HG02852 (cell line): ENCODE measurements at regions not wholly inside any gene's neighbourhood (a gene's known extent, or its start where the extent isn't known, plus 50 kb on each side); places are given as distances from the start of the nearest gene placed in this dataset.

Source experiments
- ATAC-seq: cut with Tn5 transposase; IDR thresholded peaks from one replicate; pipeline ENCODE4 v1.9.1; 2021; ENCODE audit warnings: mild to moderate bottlenecking, moderate library complexity; ENCODE audit not compliant: unreplicated experiment

- ATAC-seq, result no peak
Measured at GRCh38 chr3:79928687-79929408, 161.1 kb upstream of the ROBO1 start.

GRCh38 chr3:79926522-79926921 is 158.7 kb upstream of the ROBO1 start:
- ATAC-seq, result no peak

- ATAC-seq, result no peak
Measured at GRCh38 chr3:79922633-79923032, 154.8 kb upstream of the ROBO1 start.

- no peak for ATAC-seq
Measured at GRCh38 chr3:79917561-79917960, 149.8 kb upstream of the ROBO1 start.

- no peak for ATAC-seq
Measured at GRCh38 chr3:79910337-79910736, 142.5 kb upstream of the ROBO1 start.

- ATAC-seq, result no peak
Measured at GRCh38 chr3:79906106-79906505, 138.3 kb upstream of the ROBO1 start.

GRCh38 chr3:79902151-79902550 is 134.4 kb upstream of the ROBO1 start:
- ATAC-seq, result no peak

- no peak for ATAC-seq
Measured at GRCh38 chr3:79898907-79899306, 131.1 kb upstream of the ROBO1 start.

- ATAC-seq, result no peak
Measured at GRCh38 chr3:79896086-79896485, 128.3 kb upstream of the ROBO1 start.

- no peak for ATAC-seq
Measured at GRCh38 chr3:79887213-79887612, 119.4 kb upstream of the ROBO1 start.

- ATAC-seq, result no peak
Measured at GRCh38 chr3:79886204-79886603, 118.4 kb upstream of the ROBO1 start.

- ATAC-seq, result no peak
Measured at GRCh38 chr3:79885407-79885806, 117.6 kb upstream of the ROBO1 start.

- no peak for ATAC-seq
Measured at GRCh38 chr3:79884354-79884753, 116.6 kb upstream of the ROBO1 start.

- ATAC-seq, result no peak
Measured at GRCh38 chr3:79881431-79881830, 113.6 kb upstream of the ROBO1 start.

- ATAC-seq, result no peak
Measured at GRCh38 chr3:79878708-79879107, 110.9 kb upstream of the ROBO1 start.

- ATAC-seq, result no peak
Measured at GRCh38 chr3:79874646-79875045, 106.8 kb upstream of the ROBO1 start.

- ATAC-seq, result no peak
Measured at GRCh38 chr3:79872483-79872882, 104.7 kb upstream of the ROBO1 start.

- no peak for ATAC-seq
Measured at GRCh38 chr3:79871656-79872055, 103.9 kb upstream of the ROBO1 start.

GRCh38 chr3:79870313-79870620 is 102.5 kb upstream of the ROBO1 start:
- ATAC-seq, result no peak

- no peak for ATAC-seq
Measured at GRCh38 chr3:79869461-79870312, 101.9 kb upstream of the ROBO1 start.

GRCh38 chr3:79866162-79866561 is 98.4 kb upstream of the ROBO1 start:
- no peak for ATAC-seq

- ATAC-seq, result no peak
Measured at GRCh38 chr3:79864077-79864476, 96.3 kb upstream of the ROBO1 start.
